HEK293T (cell line): ENCODE measurements at regions not wholly inside any gene's neighbourhood (a gene's known extent, or its start where the extent isn't known, plus 50 kb on each side); places are given as distances from the start of the nearest gene placed in this dataset.
"Not testable (repeated sequence)": the region's sequence is repeated elsewhere in the genome, so short reads cannot be mapped to it uniquely, and the experiment has no call there.

ENCODE experiments used
- BHLHE40 ChIP-seq: fragments of 450-650 bp; IDR thresholded peaks from 2 replicates; pipeline ENCODE4 v1.6.1; 2016; ENCODE audit warnings: mild to moderate bottlenecking, moderate library complexity, borderline replicate concordance
- CTBP1 ChIP-seq: fragments of 450-650 bp; IDR thresholded peaks from 2 replicates; pipeline ENCODE4 v1.6.1; 2016; ENCODE audit warnings: borderline replicate concordance
- FOXA1 ChIP-seq: fragments of 450-650 bp; IDR thresholded peaks from 2 replicates; pipeline ENCODE4 v1.6.1; 2016; ENCODE audit warnings: mild to moderate bottlenecking
- FOXK2 ChIP-seq: fragments of 450-650 bp; IDR thresholded peaks from 2 replicates; pipeline ENCODE4 v1.6.1; 2016; ENCODE audit warnings: mild to moderate bottlenecking
- FOXM1 ChIP-seq: fragments of 450-650 bp; IDR thresholded peaks from 2 replicates; pipeline ENCODE4 v1.6.1; 2017; ENCODE audit warnings: mild to moderate bottlenecking, borderline replicate concordance
- HDGF ChIP-seq: fragments of 450-650 bp; IDR thresholded peaks from 2 replicates; pipeline ENCODE4 v1.6.1; 2017; ENCODE audit warnings: antibody characterized with exemption, borderline replicate concordance
- L3MBTL2 ChIP-seq: fragments of 450-650 bp; conservative IDR thresholded peaks from 2 replicates; pipeline ENCODE4 v1.6.1; 2016; ENCODE audit warnings: mild to moderate bottlenecking
- NFRKB ChIP-seq: fragments of 450-650 bp; IDR thresholded peaks from 2 replicates; pipeline ENCODE4 v1.6.1; 2016; ENCODE audit warnings: mild to moderate bottlenecking, moderate library complexity
- SP1 ChIP-seq: fragments of 450-650 bp; IDR thresholded peaks from 2 replicates; pipeline ENCODE4 v1.6.1; 2017
- SUZ12 ChIP-seq: fragments of 450-650 bp; IDR thresholded peaks from 2 replicates; pipeline ENCODE4 v1.6.1; 2016; ENCODE audit warnings: mild to moderate bottlenecking
- TARDBP ChIP-seq: fragments of 450-650 bp; IDR thresholded peaks from 2 replicates; pipeline ENCODE4 v1.6.1; 2016
- ZNF384 ChIP-seq: fragments of 450-650 bp; IDR thresholded peaks from 2 replicates; pipeline ENCODE4 v1.6.1; 2016

- not testable (repeated sequence) for TF ChIP-seq FOXM1, FOXK2, TARDBP, NFRKB, FOXA1, SP1, CTBP1, HDGF, ZNF384, L3MBTL2, BHLHE40, SUZ12
Observed at GRCh38 chr1:243055091-243055490, 200.0 kb downstream of the CEP170 start.
